T-helper 1 cell treated with Interleukin-12 subunit alpha and Interleukin-12 subunit beta and Interleukin-4 antibody, amounts not matched to agents 30 ng/mL and 1 ng/mL, for 36 hours (primary cell): ENCODE measurements at regions not wholly inside any gene's neighbourhood (a gene's known extent, or its start where the extent isn't known, plus 50 kb on each side); places are given as distances from the start of the nearest gene placed in this dataset.
"Not testable (repeated sequence)": the region's sequence is repeated elsewhere in the genome, so short reads cannot be mapped to it uniquely, and the experiment has no call there.

Experiments used
- intact Hi-C: fragments of 100-400 bp; cut with micrococcal nuclease; formaldehyde crosslinking; loops from one replicate; pipeline ENCODE4 v1.15.1; 2024

DNA sequence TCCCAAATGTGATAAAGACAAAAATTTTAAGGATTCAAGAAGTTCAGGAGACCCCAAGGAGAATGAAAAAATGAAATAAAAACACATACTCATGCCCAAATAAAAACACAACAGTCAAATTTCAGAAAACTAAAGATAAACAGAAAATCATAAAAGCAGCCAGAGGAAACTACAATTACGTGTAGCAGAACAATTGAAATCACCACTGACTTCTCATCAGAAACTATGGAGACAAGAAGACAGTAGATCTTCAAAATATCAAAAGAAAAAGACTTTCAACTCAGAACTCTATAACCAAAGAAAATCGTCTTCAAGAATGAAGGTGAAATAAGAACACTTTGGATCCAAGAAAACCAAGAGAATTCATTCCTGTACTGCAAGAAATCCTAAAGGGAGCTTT, 54.9 kb downstream of the DIO3 start:
- intact Hi-C loops = no loop called here

DNA sequence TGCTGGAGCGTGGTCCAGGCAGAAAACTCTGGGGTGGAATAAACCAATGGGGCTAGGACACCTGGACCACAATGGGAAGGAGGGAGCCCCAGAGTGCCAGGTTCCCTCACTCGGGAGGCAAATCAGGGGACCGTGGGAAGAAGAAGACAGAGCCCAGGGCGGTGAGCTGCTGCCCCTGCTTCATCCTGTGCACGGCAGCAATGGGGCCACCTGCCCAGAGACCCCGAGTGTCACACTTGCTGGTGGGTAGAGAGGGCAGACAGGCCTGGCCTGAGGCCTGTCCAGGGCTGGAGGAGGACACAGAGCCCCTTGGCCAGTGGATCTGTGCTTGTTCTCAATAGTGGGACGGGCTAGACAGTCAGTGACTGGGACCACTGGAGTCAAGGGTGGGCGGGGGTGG, 58.2 kb downstream of the DIO3 start:
- intact Hi-C loops = no loop called here

DNA sequence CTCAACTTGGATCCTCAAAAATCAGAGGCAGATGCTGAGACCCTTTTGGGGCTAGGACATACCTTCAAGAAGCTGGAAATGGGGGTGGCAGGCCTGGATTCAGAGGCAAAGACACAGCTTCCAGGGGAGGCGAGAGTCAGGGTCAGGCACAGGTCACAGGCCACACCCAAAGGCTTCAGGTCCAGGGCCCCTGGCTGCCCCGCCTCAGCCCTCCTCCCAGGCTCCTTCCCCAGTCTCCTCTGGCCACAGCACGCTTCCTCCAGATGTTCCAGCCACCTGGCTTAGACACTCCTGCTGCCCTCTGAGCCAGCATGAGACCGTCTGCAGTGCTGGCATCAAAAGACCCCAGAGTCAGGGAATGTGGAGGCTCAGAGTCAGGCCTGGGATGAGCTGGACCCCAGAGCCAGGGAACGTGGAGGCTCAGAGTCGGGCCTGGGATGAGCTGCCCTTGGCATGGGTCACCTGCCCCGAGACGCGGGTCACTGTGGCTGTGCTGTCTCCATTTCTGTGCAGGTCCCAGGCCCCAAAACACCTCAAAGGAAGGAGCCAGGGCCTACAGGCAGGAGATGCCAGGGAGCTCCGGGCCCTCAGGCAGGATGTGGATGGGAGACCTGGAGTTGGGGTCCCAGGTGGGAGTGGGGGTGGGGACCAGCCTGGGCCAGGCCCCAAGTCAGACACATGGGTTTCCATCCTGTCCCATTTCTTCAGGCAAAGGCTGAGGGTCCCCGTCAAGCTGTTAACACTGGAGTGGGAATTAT, 58.9 kb downstream of the DIO3 start:
- intact Hi-C loops = no loop called here

DNA sequence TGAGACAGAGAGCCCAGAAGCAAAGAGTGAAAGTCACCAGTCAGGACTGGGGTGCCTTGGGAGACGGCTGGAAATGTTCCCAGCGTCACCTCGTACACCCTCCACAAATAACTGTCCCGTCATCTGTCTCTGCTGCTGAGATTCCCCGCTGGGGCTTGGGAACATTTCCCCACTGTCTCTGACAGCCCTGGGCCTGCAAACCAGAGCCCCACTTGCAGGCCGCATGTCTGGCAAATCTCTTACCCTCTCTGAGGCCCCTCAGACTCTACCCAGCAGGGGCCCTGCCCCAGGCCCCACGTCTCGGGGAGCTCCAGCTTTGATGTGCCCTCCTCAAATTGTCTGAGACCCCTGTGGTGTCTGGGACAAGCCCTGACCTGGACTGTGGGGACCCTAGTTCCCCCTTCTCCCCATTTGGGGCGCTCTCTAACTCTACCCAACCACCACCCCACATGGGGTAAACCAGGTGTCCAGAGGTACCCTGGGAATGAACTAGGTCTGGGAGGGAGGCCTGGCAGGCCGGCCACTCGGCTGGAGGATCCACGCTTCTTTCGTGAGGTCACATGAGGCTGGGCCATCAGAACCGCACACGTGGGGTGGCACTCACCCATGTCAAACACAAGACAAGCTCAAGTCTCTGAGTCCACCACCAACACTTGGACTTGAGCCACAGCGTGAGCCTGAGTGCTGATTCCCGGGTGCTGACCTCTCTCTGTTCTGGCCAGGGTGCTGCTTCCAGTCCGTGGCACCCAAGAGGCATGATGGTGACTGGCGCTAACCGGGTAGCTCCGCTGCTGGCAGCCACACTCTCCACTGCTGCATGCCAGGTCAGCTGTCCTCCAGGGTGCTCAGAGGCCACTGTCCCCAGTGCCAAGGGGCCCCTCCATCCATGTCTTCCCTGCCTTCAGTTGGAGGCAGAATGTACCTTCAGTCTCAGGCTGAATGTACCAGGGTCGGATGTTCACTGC, 59.8 kb downstream of the DIO3 start:
- intact Hi-C loops = no loop called here

DNA sequence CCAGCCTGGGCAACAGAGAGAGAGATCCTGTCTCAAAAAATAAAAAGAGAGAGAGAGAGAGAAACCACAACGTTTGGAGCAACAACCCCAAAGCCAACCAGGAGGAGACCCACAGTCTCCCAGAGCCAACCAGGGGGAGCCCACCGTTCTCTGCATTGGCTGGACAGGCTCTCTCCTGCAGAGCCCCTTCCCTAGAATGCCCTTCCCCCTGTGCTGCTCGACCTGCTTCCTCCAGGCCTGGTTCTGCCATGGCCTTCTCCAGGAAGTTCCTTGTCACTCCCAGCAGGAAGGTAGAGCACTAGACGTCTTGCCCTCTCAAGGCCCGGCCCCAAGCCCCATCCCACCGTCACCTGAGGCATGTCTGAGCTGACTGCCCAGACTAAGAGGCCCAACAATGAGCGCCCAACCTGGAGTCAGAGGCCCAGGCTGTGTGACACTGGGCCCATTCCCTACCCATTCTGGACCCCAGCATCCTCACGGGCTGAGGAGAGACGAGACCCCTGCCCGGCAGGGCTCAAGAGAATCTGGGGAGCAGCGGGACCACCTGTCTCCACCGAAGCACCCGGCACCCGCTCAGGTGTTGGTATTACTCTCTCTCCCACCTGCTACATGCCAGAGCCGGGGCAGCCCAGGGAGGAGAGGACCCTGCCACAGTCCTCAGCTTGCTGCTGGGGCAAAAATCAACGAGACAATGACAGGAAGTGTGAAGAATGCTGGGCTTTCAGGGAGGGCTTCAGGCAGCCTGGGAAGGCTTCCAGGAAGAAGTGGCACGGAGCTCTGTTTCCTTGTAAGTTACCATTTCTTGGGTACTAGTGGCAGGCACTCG, 61.2 kb downstream of the DIO3 start:
- intact Hi-C loops = no loop called here

DNA sequence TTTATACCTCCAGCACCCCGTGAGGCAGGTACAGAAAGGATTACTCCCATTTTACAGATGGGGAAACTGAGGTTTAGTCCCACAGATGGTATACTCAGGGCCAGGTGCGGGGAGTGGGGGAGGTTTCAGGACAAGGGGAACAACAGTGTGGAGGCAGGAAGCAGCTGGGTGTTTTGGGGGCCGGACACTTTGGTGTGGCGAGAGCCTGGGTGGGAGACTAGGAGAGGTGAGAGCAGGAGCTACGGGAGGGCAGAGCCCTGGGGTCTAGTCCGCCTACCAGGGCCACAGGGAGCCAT, 61.7 kb downstream of the DIO3 start:
- intact Hi-C loops = no loop called here

DNA sequence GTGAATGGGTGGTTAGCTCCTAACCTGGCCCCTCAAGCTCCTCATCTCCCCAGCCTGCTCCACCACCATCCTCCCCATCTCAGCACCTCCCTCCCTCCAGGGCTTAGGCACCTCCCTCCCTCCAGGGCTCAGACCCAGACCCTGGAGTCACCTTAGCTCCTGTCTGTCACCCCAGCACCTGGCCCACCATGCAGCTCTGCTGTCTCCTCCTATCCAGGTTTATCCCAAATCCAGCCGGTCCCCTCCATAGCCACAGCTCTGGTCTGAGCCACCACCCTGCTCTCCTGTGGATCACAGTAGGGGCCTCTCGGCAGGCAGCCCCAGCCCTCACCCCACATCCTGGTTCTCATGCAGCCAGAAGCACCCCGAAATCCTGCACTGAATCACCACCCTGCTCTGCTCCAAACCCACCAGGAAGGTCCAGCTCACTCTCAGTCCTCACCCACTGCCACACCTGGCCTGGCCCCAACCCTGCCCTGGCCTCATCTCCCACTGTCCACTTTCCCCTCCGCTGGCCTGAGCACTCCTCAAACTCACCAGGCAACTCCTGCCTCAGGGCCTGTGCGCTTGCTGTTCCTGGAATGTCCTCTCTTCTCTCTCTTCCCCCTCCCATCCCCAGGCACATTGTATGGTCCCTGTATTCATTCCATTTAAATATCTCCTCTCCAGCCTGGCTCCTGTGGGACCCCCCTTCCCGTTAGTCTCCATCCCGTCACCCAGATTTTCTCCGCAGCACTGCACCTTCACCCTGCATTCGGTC, 62.6 kb downstream of the DIO3 start:
- intact Hi-C loops = no loop called here

DNA sequence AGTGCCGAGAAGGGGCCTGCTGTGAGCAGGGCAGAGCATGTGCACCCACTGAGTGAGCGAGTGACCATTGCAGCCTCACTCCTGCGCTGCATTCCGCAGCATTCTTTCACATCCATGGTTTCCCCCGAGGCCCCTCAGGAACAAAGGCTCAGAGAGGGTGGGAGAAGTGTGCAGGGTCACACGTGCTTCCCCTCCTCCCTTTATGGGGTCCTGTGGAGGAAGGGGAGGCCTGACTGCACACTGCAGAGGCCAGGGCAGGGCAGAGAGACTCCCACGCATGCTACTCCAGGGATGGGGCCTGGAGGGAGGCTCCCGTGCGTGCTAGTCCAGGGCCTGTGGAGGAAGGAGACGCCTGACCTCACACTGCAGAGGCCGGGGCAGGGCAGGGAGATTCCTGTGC, 63.2 kb downstream of the DIO3 start:
- intact Hi-C loops = no loop called here

DNA sequence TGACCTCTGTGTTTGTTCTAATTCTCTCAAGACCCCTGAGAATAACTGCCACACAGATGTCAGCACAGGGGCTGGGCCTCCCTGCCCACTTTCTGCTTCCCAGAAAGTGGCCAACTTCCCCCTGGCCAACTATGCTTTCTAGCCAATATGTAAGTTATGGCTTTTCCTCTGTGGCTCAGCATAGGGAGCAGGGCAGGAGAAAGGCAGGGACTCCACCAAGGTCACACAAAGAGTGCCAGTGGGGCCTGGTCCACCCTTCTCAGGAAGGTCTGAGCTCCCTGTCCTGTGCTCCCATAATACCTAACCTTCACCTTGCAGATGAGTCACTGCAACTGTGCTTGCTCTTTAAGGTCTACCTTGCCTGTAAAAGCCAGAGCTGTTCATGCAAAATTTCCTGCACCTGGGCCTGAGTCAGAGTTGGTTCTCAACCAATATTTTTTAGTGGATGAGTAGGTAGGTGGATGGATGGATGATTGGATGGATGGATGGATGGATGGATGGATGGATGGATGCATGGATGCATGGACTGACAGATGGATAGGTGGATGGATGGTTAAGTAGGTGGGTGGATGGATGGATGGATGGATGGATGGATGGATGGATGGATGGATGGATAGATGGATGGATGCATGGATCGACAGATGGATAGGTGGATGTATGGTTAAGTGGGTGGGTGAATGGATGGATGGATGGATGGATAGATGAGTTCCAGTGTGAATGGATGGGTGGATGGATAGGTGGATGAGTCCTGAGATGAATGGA, 64.2 kb downstream of the DIO3 start:
- intact Hi-C loops = no loop called here

DNA sequence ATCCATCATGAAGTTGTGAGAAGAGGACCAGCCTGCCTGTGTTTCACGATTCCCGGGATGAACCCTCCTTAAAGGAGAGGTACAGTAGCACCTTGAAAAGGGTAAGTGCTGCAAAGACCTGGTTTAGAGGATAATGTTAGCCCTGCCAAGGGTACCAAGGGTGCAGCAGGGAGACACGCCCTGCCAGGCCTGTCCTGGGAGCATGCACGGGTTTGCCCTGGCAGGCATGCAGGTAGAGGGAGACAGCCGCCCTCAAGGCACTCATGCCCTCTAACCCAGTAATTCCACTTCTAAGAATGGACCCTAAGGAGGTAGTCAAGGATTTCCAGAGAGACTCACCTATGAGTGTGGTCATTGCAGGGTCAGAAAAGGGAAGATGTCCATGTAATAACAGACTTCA, 65.0 kb downstream of the DIO3 start:
- intact Hi-C loops = no loop called here

DNA sequence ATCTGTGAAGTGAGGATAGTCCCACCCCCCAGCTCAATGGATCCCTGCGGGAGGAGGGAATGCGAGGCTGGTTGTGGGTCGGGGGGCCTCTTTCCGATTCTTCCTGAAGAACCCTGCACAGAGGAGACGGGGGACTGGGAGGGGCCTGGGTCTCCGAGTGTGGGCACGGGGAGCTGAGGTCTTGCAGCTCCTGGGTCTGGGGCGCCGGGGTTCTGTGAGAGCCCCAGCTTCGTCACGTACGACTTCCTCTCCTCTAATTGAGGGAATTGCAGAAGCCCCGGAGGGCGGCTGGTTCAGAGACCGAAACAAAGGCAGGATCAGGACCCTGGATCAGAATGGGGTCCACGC, 66.6 kb downstream of the DIO3 start:
- intact Hi-C loops = loop anchor here (1.0 kb wide), 2 partner anchors 965 to 1245 kb away; no protein-coding TSS in a partner anchor

DNA sequence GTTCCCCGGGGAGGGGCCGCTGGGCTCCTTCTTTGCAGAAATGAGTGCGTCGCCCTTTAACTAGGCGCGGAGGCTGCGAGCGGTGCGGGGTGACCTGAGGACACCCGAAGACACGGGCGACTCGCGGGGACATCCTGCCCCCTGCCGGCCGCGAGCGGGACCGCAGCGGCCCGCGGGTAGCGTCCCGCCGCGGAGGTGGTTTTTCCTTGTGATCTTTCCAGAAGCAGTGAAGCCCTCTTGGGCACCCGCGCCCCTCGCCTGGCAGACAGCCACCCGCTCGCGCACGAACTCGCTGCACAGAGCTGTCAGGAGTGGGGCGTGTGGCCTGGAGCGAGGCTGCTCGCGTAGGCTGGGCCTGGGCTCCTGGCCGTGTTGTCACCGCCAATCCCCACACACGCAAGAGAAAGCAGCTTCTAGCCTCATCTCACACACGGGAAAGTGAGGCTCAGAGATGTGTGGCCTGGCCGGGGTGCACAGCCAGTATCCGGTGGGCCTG, 67.2 kb downstream of the DIO3 start:
- intact Hi-C loops = loop anchor here (1.0 kb wide), 2 partner anchors 965 to 1245 kb away; no protein-coding TSS in a partner anchor

DNA sequence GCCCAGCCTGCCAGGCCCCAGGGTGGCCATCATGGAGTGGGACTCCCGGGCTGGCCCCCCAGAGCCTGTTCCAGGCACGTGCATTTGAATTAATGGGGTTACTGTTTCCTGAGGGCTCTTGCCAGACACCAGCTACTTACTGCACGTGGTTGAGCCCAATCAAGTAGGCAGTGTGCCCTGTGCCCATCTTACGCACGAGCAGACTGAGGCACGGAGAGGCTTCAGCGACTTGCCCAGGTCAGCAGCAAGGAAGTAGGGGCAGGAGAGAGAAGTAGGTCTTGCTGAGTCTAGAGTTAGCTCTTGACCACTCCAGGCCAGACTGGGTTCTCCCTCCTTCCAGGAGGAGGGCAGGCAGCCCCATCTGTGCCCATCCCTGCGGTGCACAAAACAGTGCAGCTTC, 67.7 kb downstream of the DIO3 start:
- intact Hi-C loops = loop anchor here (1.0 kb wide), 2 partner anchors 966 to 1246 kb away; no protein-coding TSS in a partner anchor

DNA sequence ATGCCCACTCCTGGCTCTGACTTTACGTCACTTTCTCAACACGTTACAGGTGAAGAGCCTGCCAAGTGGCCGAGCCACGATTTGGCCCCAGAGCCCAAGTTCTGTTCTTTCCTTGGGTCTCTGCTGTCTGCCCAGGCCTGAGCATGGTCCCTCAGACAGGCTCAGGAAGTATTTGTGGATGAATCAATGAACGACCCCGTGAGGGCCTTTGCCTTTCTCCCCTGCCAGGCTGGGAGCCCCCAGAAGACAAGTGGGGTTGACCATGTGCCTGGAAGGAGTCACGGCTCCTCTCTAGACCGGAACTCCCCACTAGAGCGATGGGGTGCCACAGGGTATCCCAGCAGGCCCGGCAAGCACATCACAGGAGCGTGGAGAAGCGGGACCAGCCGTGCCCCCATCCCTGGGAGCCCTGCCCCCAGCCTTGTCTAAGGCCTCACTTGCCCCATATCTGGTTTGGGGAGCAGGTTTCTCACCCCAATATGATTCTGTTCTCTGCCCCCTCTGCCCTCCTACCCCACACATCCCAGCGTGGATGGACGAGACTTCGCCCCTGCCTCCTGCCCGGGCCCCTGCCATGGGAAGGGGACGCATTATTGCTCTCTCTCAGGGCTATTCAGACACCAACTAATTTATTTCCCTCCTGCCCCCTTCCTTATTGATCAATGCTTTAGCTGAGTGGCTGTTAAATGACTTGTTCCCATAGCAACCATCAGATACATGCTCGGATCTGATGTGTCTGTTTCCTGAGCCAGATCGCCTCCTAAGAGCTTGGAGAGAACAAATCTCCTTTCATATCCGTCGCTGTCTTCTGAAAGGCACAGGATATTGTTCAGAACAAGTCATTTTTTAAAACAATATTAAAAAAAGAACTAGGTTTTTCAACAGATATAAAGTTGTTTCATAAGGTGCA, 69.0 kb downstream of the DIO3 start:
- intact Hi-C loops = no loop called here

DNA sequence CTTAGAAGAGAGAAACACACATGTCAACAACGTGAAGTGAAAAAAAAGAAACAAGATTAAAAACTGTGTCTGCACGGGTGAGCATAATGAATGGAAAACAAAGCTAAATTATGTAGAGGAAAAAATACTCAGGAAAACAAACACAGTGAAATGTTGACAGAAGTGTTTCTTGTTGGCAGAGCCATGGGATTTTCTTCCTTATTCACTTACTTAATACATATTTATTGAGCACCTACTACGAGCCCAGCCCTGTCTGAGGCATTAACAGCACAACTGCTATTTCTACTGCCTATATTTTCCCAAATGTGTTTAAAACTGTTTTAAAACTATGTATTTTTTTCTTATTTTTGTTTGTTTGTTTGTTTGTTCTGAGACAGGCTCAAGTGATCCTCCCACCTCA, 69.9 kb downstream of the DIO3 start:
- intact Hi-C loops = no loop called here

DNA sequence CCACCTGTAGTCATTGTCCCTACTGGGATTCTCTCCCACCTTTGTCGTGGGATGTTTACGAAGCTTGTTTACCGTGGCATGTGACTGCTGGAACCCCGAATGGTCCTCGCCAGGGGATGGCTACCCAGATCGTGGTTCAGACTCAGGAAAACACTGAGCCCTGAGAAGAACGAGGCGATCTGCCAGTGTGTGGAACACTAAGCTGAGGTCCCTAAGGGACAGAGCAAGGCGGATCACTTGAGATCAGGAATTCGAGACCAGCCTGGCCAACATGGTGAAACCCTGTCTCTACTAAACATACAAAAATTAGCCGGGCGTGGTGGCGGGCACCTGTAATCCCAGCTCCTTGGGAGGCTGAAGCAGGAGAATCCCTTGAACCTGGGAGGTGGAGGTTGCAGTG, 70.7 kb downstream of the DIO3 start:
- intact Hi-C loops = not testable (repeated sequence)

DNA sequence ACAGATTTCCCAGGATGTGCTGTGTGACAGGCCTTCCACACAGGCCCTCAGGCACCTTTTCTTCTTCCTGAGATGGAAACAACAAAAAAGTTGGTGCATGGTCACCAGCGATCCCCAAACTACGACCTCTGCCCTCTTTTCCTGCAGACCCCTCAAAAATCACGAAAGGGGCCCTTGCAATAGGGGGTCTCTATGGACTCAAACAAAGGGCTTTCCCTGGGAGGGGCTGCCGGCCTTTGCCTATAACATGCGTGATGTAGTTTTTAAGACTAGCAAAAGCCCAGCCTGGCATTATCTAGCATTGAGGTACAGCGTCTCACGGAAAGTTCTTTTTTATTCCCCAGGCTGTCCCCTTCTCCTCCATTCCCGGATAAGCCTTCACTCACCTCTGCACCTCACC, 71.2 kb downstream of the DIO3 start:
- intact Hi-C loops = no loop called here

DNA sequence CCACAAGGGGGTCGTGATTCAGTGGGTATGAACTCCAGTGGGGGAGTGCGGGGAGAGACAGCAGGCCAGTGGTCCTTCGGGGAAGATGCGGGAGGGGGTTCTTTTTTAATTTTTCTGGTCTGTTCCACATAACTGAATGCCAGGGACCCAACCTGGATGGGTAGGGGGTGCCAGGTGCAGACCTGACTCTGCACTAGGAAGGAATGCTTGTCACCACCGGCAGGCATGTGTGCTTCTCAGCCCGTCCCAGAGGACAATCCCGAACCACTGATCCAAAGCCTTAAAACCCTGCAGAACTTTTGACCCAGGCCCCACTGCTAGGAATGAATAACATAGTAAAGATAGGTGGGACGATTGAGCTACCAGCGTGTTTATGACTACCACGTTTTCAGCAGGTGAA, 72.0 kb downstream of the DIO3 start:
- intact Hi-C loops = no loop called here

DNA sequence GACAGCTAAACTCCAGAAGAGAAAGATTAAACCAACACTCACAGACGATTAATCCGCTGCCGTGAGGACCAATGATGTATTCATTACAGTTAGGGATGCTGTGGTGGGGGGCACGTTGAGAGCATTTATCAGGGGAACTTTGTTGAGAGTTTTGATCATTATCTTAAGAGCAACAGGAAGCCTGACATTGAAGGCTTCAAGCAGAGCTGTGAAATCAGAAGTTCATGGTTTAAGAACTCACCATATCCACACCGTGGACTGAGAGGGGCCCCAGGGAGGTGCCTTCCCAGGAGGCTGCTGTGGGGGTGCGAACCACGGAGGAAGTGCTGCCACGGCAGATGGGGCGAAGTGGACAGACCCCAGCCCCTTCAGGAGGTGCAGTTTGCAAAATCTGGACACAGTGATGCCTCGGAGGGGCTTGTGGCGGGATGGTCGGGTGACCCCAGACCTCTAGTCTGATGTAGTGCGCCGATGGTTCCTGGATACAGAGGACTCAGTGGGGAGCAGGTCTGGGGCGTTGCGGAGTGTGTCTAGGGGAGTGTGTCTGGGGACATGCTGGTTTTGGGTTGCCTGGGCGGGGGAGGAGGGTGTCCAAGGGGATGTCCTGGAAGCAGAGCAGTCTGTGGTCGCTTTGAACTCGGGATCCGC, 73.0 kb downstream of the DIO3 start:
- intact Hi-C loops = no loop called here
